NCI-H1105 (cell line): ENCODE measurements at regions not wholly inside any gene's neighbourhood (a gene's known extent, or its start where the extent isn't known, plus 50 kb on each side); places are given as distances from the start of the nearest gene placed in this dataset.

Experiments used
- DNase-seq: peaks from one replicate; lab custom pipeline; 2025; lab: John Stamatoyannopoulos, UW

DNA sequence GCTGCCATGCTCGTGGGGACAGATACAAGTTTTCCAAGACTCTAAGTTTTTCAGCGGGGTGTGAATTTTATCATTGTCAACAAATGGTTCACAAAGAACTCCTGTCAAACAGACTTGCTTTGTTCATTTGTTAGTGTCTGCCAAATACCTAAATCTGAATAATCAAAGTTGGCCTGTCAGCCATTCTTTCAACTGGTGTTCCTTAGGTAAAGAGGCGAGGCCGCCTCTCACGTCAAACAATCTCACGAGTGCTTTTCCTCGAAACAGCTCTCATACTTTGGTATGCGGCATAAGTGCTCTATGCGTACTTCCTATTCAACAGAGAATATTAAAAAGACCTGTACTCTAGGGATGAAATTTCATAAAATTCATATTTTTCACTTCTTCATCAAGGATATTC, 51.4 kb upstream of the KANK4 start:
- no peak for DNase-seq

- no peak for DNase-seq
These were observed 52.1 kb upstream of the KANK4 start for GRCh38 chr1:62371375-62371774.

DNA sequence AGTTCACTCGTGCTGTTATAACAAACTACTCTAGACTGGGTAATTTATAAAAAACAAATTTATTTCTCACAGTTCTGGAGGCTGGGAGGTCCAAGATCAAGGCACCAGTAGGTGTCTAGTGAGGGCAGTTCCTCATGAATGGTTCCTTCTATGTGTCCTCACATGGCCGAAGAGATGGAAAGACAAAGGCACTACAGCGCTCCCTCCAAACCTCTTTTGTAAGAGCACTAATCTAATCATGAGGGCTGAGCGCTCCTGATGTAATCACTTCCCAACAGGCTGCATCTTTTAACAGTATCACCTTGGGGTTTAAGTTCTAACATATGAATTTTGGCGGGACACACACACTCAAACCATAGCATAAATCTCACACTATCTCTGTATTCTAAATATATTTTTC, 54.0 kb upstream of the KANK4 start:
- no peak for DNase-seq

DNA sequence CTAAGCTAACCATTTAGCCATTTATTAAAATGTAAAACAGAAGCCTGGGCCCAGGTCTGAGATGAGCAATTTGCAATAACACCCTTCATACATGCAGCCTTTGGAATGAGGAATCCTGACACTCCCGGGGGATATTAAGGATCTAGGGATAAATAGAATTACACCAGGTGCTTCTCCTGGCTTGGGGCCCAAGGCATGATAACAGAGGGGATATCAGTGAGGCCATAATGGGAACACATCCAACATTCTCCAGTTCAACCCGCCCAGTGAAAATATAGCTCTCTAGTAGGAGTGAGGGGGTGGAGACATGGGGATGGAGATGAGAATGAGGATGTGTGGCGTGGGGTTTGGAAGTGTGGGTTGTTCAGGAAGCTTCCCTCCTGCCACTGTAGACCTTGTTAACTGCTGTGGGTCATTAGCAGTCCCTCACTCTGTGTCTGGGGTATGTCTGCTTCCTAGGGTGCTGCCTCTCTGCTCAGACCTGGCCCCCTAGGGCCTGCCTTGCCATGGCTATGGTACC, 57.9 kb upstream of the KANK4 start:
- peak; percentile 78 for DNase-seq

- no peak for DNase-seq
These were observed 56.7 kb upstream of the USP1 start for GRCh38 chr1:62380181-62380580.

GRCh38 chr1:62381831-62382657, 54.8 kb upstream of the USP1 start:
- DNase-seq = no peak

DNA sequence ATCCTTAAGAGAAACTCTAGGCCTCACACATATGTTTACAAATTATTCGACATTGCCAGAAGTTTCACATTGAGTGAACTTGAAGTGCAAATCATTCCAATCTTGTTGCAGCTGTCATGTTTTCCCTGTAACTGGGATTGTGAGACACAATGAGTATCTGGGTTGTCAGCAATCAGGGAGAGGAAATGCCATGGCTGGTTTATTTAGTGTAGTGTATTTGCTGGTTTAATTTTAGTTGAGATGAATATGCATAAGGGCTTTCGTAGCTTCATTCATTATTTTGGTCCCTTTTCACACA, 54.2 kb upstream of the USP1 start:
- DNase-seq = no peak

- DNase-seq = peak; percentile 90
These were observed 52.4 kb upstream of the USP1 start for GRCh38 chr1:62384276-62385005.

- no peak for DNase-seq
These were observed 50.9 kb upstream of the USP1 start for GRCh38 chr1:62385923-62386322.

- DNase-seq = no peak
These were observed 50.3 kb upstream of the USP1 start for GRCh38 chr1:62386351-62387121.
